ENCODE measurements at regions not wholly inside any gene's neighbourhood (a gene's known extent, or its start where the extent isn't known, plus 50 kb on each side); places are given as distances from the start of the nearest gene placed in this dataset.
"Not testable (repeated sequence)": the region's sequence is repeated elsewhere in the genome, so short reads cannot be mapped to it uniquely, and the experiment has no call there.

DNA sequence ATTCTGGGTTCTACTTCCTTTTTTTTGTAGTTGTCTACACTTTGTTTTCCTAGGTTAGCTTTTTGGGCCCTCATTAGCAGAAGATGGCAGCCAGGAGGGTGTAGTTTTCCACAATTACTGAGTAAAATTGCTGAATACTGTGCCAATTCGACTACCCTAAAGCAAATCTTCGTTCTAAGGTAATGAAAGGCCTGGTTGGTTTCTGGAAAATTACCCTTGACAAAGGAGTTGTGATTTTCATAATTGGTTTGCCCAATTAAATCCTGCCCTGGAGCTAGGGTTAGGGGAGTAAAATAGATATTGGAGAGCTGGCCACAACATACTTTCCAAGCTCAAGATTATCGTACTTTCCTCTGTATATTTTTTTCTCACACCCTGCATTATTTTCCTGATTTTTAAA, 293.0 kb downstream of the OXSM start:
- DNase-seq (ENCODE audit: insufficient read length, low spot score) (no peak), FAIRE-seq (no peak)
- TF ChIP-seq POLR2A (IDR thresholded peaks at IDR 0.05; ENCODE audit: low read depth, low read length), result no peak

DNA sequence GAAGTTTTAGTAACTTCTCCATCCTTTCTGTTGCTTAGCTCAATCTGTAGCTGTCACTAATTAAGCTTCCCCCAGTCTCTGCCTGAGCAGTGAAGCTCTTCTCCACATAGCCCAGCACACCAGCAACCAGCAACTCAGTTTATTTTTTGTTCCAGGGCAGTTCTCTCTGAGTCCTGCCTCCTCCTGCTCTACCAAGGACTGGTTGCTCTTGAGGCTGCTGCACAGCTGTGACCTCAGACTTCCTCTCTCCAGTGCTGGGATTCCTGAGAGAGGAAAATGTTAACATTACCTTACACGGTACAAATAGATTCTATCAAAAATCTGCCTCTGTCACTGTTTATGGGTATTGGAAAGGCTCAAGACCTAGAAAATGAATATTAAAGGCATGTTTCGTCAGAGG, 294.7 kb downstream of the OXSM start:
- no peak for TF ChIP-seq POLR2A (IDR thresholded peaks at IDR 0.05; ENCODE audit: low read depth, low read length)
- no peak for FAIRE-seq
- DNase-seq (ENCODE audit: insufficient read length, low spot score), result no peak

DNA sequence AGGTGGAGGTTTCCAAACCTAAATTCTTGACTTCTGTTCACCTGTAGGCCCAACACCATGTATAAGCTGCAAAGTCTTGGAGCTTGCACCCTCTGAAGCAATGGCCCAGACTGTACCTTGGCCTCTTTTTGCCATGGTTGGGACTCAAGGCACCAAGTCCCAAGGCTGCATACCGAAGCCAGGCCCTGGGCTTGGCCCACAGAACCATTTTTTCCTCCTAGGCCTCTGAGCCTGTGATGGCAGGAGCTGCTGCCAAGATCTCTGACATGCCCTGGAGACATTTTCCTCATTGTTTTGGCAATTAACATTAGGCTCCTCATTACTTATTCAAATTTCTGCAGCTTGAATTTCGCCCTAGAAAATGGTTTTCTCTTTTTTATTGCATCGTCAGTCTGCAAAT, 297.9 kb downstream of the OXSM start:
- no peak for FAIRE-seq
- DNase-seq (ENCODE audit: insufficient read length, low spot score), result no peak

DNA sequence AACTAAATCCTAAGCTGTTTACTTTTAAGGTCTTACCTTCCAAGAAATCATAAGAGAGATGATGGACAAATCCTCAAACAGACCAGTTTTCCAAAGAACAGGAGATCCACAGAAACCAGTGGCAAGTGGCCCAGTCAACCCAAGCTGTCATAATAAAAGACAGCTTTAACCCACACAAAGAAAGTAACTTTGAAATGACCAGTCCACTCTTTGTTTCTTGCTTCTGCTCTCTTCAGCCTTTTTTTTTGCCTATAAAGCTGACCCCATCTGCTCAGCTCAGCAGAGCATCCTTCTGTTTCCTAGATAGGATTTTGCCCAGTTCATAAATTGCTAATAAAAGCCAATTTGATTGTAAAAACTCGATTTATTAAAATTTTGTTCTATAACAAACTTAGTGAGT, 299.4 kb downstream of the OXSM start:
- no peak for TF ChIP-seq POLR2A (IDR thresholded peaks at IDR 0.05; ENCODE audit: low read depth, low read length)
- FAIRE-seq, result no peak
- DNase-seq (ENCODE audit: insufficient read length, low spot score), result no peak

More for the DNA sequence above, 297.9 kb downstream of the OXSM start:
- TF ChIP-seq POLR2A (IDR thresholded peaks at IDR 0.05; ENCODE audit: low read depth, low read length), result no peak

DNA sequence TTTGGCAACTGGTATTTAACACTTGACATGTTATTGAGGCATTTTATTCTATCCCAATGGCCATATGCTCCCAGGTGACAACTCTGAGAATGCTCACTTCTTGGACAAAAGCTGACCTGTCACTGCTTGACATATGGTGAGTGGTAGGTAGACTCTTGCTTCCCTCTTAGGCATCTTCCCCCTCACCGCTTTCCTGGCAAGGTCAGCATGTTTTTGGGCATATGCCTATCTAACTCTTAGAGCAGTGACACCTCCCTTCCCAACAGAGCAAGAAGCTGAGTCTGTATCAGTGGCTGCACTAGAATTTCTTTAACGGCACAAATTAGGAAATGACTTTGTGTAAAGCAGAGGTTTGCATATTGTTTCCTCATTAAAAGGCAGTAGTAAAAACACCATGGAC, 300.7 kb downstream of the OXSM start:
- DNase-seq (ENCODE audit: insufficient read length, low spot score) (no peak), FAIRE-seq (no peak)
- no peak for TF ChIP-seq POLR2A (IDR thresholded peaks at IDR 0.05; ENCODE audit: low read depth, low read length)

DNA sequence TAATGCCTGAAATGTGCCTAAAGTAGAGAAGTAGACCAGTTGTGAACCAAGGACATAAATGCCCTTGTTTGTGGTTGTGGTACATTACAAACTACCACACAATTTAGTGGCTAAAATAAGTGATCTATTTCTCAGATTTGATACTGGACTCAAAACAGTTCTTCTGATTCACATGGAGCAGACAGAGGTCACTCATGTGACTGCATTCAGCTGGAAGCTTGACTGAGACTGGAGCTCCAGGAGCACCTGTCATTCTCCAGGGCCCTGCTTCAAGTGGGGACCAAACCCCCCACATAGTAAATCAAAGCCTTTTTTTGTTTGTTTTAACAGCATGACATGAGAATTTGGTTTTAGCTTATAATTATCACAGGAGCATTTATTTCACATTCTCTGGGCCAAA, 301.2 kb downstream of the OXSM start:
- TF ChIP-seq POLR2A (IDR thresholded peaks at IDR 0.05; ENCODE audit: low read depth, low read length), result no peak
- no peak for DNase-seq (ENCODE audit: insufficient read length, low spot score)

DNA sequence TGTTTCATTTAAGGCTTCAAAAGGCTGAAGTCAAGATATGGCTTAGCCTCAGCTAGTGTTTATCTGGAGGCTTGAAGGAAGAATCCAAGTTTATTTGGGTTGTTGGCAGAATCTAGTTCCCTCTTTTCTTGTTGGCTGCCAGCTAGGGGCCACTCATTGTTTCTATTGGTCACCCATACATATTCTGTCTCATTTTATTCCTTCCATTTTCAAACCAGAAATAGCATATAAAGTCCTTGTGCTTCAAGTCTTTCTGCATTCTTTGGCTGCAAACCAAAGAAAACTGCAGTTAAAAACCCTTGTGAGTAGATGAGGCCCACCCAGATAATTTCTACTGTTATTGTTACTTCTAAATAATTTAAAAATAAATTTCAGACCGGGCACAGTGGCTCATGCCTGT, 301.7 kb downstream of the OXSM start:
- DNase-seq (ENCODE audit: insufficient read length, low spot score) (no peak), FAIRE-seq (no peak)
- TF ChIP-seq POLR2A (IDR thresholded peaks at IDR 0.05; ENCODE audit: low read depth, low read length), result no peak

More for the DNA sequence above, 301.2 kb downstream of the OXSM start:
- no peak for FAIRE-seq

DNA sequence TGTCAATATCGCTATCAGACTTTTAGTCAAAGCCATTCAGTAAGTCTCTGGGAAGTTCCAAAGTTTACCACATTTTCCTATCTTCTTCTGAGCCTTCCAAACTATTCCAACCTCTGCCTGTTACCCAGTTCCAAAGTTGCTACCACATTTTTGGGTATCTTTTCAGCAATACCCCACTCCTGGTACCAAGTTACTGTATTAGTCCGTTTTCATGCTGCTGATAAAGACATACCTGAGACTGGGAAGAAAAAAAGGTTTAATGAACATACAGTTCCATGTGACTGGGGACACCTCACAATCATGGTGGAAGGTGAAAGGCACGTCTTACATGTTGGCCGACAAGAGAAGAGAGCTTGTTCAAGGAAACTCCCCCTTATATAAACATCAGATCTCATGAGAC, 307.2 kb downstream of the OXSM start:
- not testable (repeated sequence) for DNase-seq (ENCODE audit: insufficient read length, low spot score); FAIRE-seq

DNA sequence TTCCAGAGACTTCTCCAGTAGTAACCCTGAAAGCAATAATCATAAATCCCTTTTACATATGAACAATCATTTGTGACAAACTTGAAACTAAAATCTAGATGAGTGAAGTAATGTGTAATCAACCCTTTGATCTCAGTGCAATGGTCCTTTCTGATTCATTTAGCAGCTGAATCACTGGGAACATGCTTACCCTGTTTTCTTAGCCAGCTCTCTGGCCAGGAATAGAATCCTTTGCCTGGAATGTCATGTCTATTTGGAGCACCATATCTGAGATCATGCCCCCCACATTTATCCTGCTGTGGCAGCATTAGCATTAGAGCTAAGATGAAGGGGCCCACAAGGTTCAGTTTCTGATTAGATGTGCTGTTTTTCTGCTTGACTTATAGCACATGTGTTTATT, 309.8 kb downstream of the OXSM start:
- no peak for DNase-seq (ENCODE audit: insufficient read length, low spot score)
- FAIRE-seq, result no peak
- TF ChIP-seq POLR2A (IDR thresholded peaks at IDR 0.05; ENCODE audit: low read depth, low read length), result no peak

DNA sequence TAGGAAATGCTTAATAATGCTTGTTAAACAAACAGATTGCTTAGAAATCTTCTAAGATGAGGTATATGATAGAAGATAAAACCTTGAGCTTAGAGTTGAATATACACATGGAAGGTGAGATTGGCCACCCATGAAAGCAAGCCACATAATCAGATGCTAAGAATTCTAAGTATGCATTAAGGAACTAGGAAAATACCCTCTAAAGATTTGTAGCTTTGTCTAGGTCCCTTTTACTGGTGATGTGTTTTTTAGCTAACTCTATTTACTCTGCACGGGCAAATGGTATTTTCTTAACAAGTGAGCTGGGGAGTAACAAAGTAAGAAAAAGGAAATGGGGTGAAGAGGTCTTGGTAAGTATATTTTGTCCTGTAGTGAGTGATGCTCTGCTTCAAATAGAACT, 310.3 kb downstream of the OXSM start:
- no peak for TF ChIP-seq POLR2A (IDR thresholded peaks at IDR 0.05; ENCODE audit: low read depth, low read length)
- FAIRE-seq (no peak), DNase-seq (ENCODE audit: insufficient read length, low spot score) (no peak)

DNA sequence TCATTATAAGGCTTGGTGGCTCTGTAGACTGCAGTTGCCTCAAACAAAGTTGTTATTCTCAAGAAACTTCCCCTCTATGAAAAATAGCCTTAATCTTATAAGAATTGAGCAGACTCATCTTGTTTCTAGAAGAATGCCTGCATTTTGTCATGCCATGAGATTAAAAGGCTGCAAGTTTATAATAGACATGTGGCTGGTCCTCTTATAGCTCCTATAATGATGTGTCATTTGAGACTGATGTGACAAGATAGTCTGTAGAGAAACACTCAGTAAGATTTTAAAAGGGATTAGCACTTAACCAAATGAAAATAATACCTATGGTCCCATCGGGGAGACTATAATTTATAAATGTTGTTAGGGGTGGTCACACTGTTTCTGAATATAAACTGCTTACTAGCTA, 312.5 kb downstream of the OXSM start:
- DNase-seq (ENCODE audit: insufficient read length, low spot score), result no peak
- no peak for FAIRE-seq
- TF ChIP-seq POLR2A (IDR thresholded peaks at IDR 0.05; ENCODE audit: low read depth, low read length), result no peak

DNA sequence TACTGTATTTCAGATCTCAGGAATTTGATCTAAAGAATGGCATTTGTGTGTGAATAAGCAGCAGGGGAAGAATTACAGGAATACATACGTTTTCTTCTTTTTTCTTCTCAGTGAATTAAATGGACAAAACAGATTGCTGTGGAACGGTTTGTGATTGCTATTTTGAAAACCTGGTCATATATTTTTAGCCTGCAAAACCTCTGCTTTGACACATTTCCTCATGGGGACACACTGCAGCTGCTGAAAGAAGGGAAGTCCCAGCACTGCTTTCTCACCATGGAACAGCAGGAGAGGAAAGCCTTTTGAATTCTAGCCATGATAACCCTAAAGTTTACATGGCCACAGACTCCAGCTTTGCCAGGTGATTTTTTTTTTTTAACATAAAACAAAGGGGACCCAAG, 315.0 kb downstream of the OXSM start:
- no peak for FAIRE-seq
- DNase-seq (ENCODE audit: insufficient read length, low spot score), result no peak
- no peak for TF ChIP-seq POLR2A (IDR thresholded peaks at IDR 0.05; ENCODE audit: low read depth, low read length)

DNA sequence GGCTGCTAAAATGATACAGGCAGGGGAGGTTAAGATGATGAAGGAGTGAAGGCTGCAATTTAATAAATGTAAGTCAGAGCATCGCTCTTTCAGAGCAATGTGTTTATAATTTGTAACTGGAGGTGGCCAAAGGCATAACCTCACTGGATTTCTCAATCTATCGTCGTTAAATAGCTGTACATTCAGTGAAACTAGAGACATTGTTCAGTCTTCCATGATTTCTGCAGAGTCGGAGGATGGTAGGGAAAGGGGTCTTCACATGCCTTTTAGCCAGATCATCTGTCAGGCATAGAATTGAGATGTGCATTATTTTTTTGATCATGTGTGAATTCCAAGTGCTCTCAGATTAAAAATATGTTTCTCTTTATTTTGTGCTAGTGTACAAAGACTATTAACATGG, 315.4 kb downstream of the OXSM start:
- no peak for FAIRE-seq
- no peak for TF ChIP-seq POLR2A (IDR thresholded peaks at IDR 0.05; ENCODE audit: low read depth, low read length)
- no peak for DNase-seq (ENCODE audit: insufficient read length, low spot score)

DNA sequence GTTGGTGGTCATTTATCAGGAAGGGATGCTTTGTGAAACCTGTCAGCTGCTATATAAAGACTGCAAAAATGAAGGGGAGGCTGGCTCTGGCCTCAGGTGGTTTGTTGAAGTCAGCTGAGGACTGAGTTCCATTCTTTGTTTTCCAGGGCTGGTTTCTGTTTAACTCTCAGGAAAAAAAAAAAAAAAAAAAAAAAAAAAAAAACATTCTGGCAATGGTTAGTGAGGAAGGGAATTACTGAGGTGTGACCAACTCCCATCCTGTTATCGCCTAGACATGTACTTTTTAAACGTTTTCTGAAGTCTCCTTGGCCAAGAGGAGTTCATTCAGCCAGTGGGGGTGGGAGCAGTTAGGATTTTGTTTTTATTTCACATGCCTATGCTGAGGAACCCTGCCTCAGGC, 316.3 kb downstream of the OXSM start:
- DNase-seq (ENCODE audit: insufficient read length, low spot score), result no peak
- FAIRE-seq, result no peak
- no peak for TF ChIP-seq POLR2A (IDR thresholded peaks at IDR 0.05; ENCODE audit: low read depth, low read length)

DNA sequence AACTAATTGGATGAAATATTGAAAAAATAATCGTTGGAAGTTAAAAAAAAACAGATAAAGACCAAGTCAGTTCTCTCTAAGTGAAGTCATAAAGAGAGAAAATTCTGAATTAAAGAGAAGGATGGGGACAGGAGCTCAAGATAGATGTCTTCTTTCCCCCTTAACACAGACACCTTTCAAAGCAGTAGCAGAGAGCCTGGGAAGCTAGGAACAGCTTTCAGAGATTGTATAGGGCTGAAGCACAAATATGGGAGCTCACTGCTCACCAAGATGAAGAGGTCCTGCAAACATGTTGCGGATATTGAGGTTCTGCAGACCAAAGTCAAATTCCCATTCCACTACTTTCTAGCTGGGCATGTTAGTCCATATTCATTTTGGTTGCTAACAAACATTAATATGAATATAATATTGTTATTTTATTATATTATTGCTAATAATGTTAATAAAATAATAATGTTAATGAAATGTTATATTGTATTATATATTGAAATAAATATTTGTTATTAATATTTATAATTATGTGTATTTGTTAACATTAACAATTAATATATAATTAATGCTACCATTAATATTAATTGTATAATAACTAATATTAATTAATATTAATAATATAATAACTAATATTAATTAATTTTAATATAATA, 319.1 kb downstream of the OXSM start:
- no peak for FAIRE-seq
- DNase-seq (ENCODE audit: insufficient read length, low spot score), result no peak

DNA sequence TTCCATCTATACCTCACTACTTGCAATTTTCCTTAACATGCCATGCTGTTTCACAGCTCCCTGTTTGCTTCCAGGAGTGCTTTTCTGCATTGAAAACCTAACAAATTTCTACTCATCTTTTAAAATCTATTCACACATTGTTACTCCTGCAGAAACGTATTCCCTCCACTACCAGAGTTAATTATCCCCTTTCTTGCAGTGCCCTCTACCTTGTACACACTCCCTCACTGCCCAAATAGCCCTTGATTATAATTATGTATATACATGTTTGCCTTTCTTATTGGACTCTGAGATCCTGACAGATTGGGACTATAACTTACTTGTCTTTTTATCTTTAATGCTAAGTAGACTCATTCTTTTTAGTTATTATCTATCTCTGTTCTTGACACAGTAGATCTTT, 325.0 kb downstream of the OXSM start:
- no peak for FAIRE-seq
- no peak for TF ChIP-seq POLR2A (IDR thresholded peaks at IDR 0.05; ENCODE audit: low read depth, low read length)
- no peak for DNase-seq (ENCODE audit: insufficient read length, low spot score)

More for the DNA sequence above, 319.1 kb downstream of the OXSM start:
- no peak for TF ChIP-seq POLR2A (IDR thresholded peaks at IDR 0.05; ENCODE audit: low read depth, low read length)
